Naive thymus-derived CD4-positive, alpha-beta T cell (primary cell): ENCODE measurements at regions not wholly inside any gene's neighbourhood (a gene's known extent, or its start where the extent isn't known, plus 50 kb on each side); places are given as distances from the start of the nearest gene placed in this dataset.

ENCODE experiments used
- ATAC-seq: fragments of 150-1000 bp; cut with Tn5 transposase; 2 replicates; pipeline ENCODE4 v1.10.0; 2021; ENCODE audit warnings: mild to moderate bottlenecking, moderate library complexity
- CTCF ChIA-PET: fragments of 350-600 bp; sonication (Branson Sonifier 250); formaldehyde crosslinking; loops from one replicate; lab custom pipeline; 2021; ENCODE audit warnings: antibody characterized with exemption; lab: Charles Lee
- POLR2A ChIA-PET: fragments of 350-600 bp; sonication (Branson Sonifier 250); formaldehyde crosslinking; loops from one replicate; lab custom pipeline; 2021; ENCODE audit warnings: antibody characterized with exemption, inconsistent platforms; lab: Charles Lee
- DNase-seq, 9 donors: peaks; one replicate each; pipeline versions ENCODE4 v3.0.0 to v3.0.0-alpha.2; 2020 to 2022; ENCODE audit warnings: mixed read lengths in 1 of 9
- H3K27ac ChIP-seq: one replicate; pipeline ENCODE4 v1.7.0; 2013; ENCODE audit warnings: mild to moderate bottlenecking, low read depth, low read length, moderate library complexity
- H3K27me3 ChIP-seq, 2 donors: one replicate each; pipeline ENCODE4 v1.7.0; 2013; ENCODE audit warnings: low read length in 2 of 2, mild to moderate bottlenecking in 2 of 2, moderate library complexity in 2 of 2; ENCODE audit not compliant: control insufficient read depth in 2 of 2, insufficient read depth in 2 of 2
- H3K36me3 ChIP-seq, 3 experiments: 1 replicate in 2 of 3; 2 replicates in 1 of 3; pipeline ENCODE4 v1.7.0; 2013; ENCODE audit warnings: low read length in 3 of 3, mild to moderate bottlenecking in 3 of 3, moderate library complexity in 1 of 3; ENCODE audit not compliant: insufficient read depth in 3 of 3, control insufficient read depth in 2 of 3
- H3K4me1 ChIP-seq, 2 donors: one replicate each; pipeline ENCODE4 v1.7.0; 2013; ENCODE audit warnings: low read length in 2 of 2, mild to moderate bottlenecking in 2 of 2, moderate library complexity in 1 of 2; ENCODE audit not compliant: control insufficient read depth in 2 of 2, insufficient read depth in 2 of 2
- H3K4me3 ChIP-seq: 2 replicates; pipeline ENCODE4 v1.7.0; 2013; ENCODE audit warnings: mild to moderate bottlenecking, low read length
- H3K9me3 ChIP-seq, 3 experiments: 1 replicate in 2 of 3; 2 replicates in 1 of 3; pipeline ENCODE4 v1.7.0; 2013; ENCODE audit warnings: low read length in 3 of 3; ENCODE audit not compliant: control insufficient read depth in 2 of 3
- H3K27ac Mint-ChIP-seq, 9 donors: one replicate each; pipeline ENCODE4 v1.8.0; 2020 to 2022; ENCODE audit warnings: mixed read lengths in 9 of 9, mild to moderate bottlenecking in 8 of 9, moderate library complexity in 5 of 9, inconsistent platforms in 2 of 9
- H3K27me3 Mint-ChIP-seq, 5 donors: one replicate each; pipeline ENCODE4 v1.8.0; 2021 to 2022; ENCODE audit warnings: mixed read lengths in 5 of 5, mild to moderate bottlenecking in 1 of 5
- H3K36me3 Mint-ChIP-seq, 5 donors: one replicate each; pipeline ENCODE4 v1.8.0; 2020 to 2022; ENCODE audit warnings: mixed read lengths in 5 of 5, mild to moderate bottlenecking in 3 of 5, inconsistent platforms in 1 of 5
- H3K4me1 Mint-ChIP-seq, 7 donors: one replicate each; pipeline ENCODE4 v1.8.0; 2020 to 2022; ENCODE audit warnings: mixed read lengths in 7 of 7, mild to moderate bottlenecking in 3 of 7, inconsistent platforms in 1 of 7
- H3K4me3 Mint-ChIP-seq, 10 donors: one replicate each; pipeline ENCODE4 v1.8.0; 2020 to 2022; ENCODE audit warnings: mild to moderate bottlenecking in 10 of 10, mixed read lengths in 10 of 10, moderate library complexity in 6 of 10, inconsistent platforms in 2 of 10
- H3K9me3 Mint-ChIP-seq, 11 donors: one replicate each; pipeline ENCODE4 v1.8.0; 2020 to 2022; ENCODE audit warnings: mixed read lengths in 11 of 11, mild to moderate bottlenecking in 4 of 11, inconsistent platforms in 1 of 11, moderate library complexity in 1 of 11
- intact Hi-C, 2 donors: fragments of 100-400 bp; cut with micrococcal nuclease; formaldehyde crosslinking; loops; one replicate each; pipeline ENCODE4 v1.15.1; 2023

GRCh38 chr3:102537123-102537522, 102.3 kb downstream of the ZPLD1 start:
- ChIA-PET CTCF (interaction anchor here (0.7 to 4.4 kb wide), 8 partner anchors 10 to 736 kb away, joined by 3 to 54 read pairs (median 5); partner anchors contain the start of gene NFKBIZ), POLR2A (interaction anchor here (0.6 to 1.5 kb wide), 3 partner anchors 308 to 734 kb away, joined by 3 to 4 read pairs (median 3); no protein-coding TSS in a partner anchor)
- no peaks in the 10 kb centered on the region for H3K4me1 ChIP-seq
- no peaks in the 10 kb centered on the region for H3K27me3 ChIP-seq
- Mint-ChIP-seq H3K4me1 (peaks cover 0 to 6% (median 5%) of the 10 kb centered on the region in 7 donors), H3K36me3 (no peaks in the 10 kb centered on the region), H3K27me3 (peaks cover 3 to 9% (median 8%) of the 10 kb centered on the region in 5 donors), H3K4me3 (no peak overlapping the region), H3K27ac (no peak overlapping the region), H3K9me3 (no peaks in the 10 kb centered on the region)
- ATAC-seq (no peak), DNase-seq (no peak)
- no peaks in the 10 kb centered on the region for H3K36me3 ChIP-seq
- no peak overlapping the region for H3K4me3 ChIP-seq
- no peaks in the 10 kb centered on the region for H3K9me3 ChIP-seq
- H3K27ac ChIP-seq = no peak overlapping the region
- intact Hi-C loops = loop anchor here in 1 of 2 donors (2.0 to 10.0 kb wide), 2 partner anchors 734 to 842 kb away; no protein-coding TSS in a partner anchor

- no peak for ATAC-seq
- POLR2A ChIA-PET = no interaction called here
- Histone ChIP-seq H3K4me3 (no peak overlapping the region), H3K9me3 (no peaks in the 10 kb centered on the region), H3K27me3 (no peaks in the 10 kb centered on the region), H3K36me3 (no peaks in the 10 kb centered on the region), H3K27ac (no peak overlapping the region), H3K4me1 (no peaks in the 10 kb centered on the region)
- no peak for DNase-seq
- Mint-ChIP-seq H3K4me3 (no peak overlapping the region), H3K27me3 (peaks cover 6 to 16% (median 11%) of the 10 kb centered on the region in 5 donors), H3K27ac (no peak overlapping the region), H3K4me1 (no peaks in the 10 kb centered on the region), H3K36me3 (no peaks in the 10 kb centered on the region), H3K9me3 (no peaks in the 10 kb centered on the region)
- CTCF ChIA-PET = no interaction called here
- intact Hi-C loops = no loop called here
Observed at GRCh38 chr3:102544741-102545140, 109.9 kb downstream of the ZPLD1 start.

- H3K27me3 ChIP-seq = no peaks in the 10 kb centered on the region
- H3K9me3 ChIP-seq = no peaks in the 10 kb centered on the region
- ChIA-PET POLR2A (no interaction called here), CTCF (no interaction called here)
- Mint-ChIP-seq H3K36me3 (no peaks in the 10 kb centered on the region), H3K4me3 (no peak overlapping the region), H3K9me3 (no peaks in the 10 kb centered on the region), H3K27ac (no peak overlapping the region), H3K4me1 (no peaks in the 10 kb centered on the region), H3K27me3 (peaks cover 5 to 16% (median 9%) of the 10 kb centered on the region in 5 donors)
- no peak overlapping the region for H3K27ac ChIP-seq
- H3K36me3 ChIP-seq = no peaks in the 10 kb centered on the region
- DNase-seq (no peak), ATAC-seq (no peak)
- intact Hi-C loops = no loop called here
- no peaks in the 10 kb centered on the region for H3K4me1 ChIP-seq
- H3K4me3 ChIP-seq = no peak overlapping the region
Observed at GRCh38 chr3:102545276-102545675, 110.5 kb downstream of the ZPLD1 start.

- ChIA-PET CTCF (no interaction called here), POLR2A (no interaction called here)
- H3K36me3 ChIP-seq = no peaks in the 10 kb centered on the region
- Mint-ChIP-seq H3K27ac (no peak overlapping the region), H3K27me3 (peaks cover 8 to 21% (median 16%) of the 10 kb centered on the region in 5 donors), H3K4me3 (no peak overlapping the region), H3K36me3 (no peaks in the 10 kb centered on the region), H3K9me3 (no peaks in the 10 kb centered on the region), H3K4me1 (no peaks in the 10 kb centered on the region)
- no peak for ATAC-seq
- DNase-seq = no peak
- no peak overlapping the region for H3K27ac ChIP-seq
- no peak overlapping the region for H3K4me3 ChIP-seq
- no peaks in the 10 kb centered on the region for H3K9me3 ChIP-seq
- H3K27me3 ChIP-seq = no peaks in the 10 kb centered on the region
- no peaks in the 10 kb centered on the region for H3K4me1 ChIP-seq
- intact Hi-C loops = no loop called here
Observed at GRCh38 chr3:102553876-102554275, 119.1 kb downstream of the ZPLD1 start.

- no peaks in the 10 kb centered on the region for H3K36me3 ChIP-seq
- Mint-ChIP-seq H3K4me3 (no peak overlapping the region), H3K27ac (no peak overlapping the region), H3K27me3 (peaks cover 0 to 30% (median 17%) of the 10 kb centered on the region in 5 donors), H3K36me3 (peaks cover 0 to 6% (median 1%) of the 10 kb centered on the region in 5 donors), H3K9me3 (peaks cover 0 to 13% (median 6%) of the 10 kb centered on the region in 11 donors), H3K4me1 (peaks cover 0 to 2% (median 0%) of the 10 kb centered on the region in 7 donors)
- H3K27ac ChIP-seq = no peak overlapping the region
- ChIA-PET CTCF (no interaction called here), POLR2A (no interaction called here)
- no peak overlapping the region for H3K4me3 ChIP-seq
- ATAC-seq (no peak), DNase-seq (no peak)
- no peaks in the 10 kb centered on the region for H3K9me3 ChIP-seq
- no peaks in the 10 kb centered on the region for H3K4me1 ChIP-seq
- no peaks in the 10 kb centered on the region for H3K27me3 ChIP-seq
- intact Hi-C loops = no loop called here
Observed at GRCh38 chr3:102570511-102570910, 135.7 kb downstream of the ZPLD1 start.

GRCh38 chr3:102571006-102571405, 136.2 kb downstream of the ZPLD1 start:
- Mint-ChIP-seq H3K36me3 (peaks cover 0 to 2% (median 0%) of the 10 kb centered on the region in 5 donors), H3K27ac (no peak overlapping the region)

GRCh38 chr3:102571720-102572384, 137.0 kb downstream of the ZPLD1 start:
- ChIA-PET POLR2A (no interaction called here), CTCF (no interaction called here)
- Mint-ChIP-seq H3K36me3 (no peaks in the 10 kb centered on the region), H3K27me3 (peaks cover 0 to 22% (median 4%) of the 10 kb centered on the region in 5 donors), H3K27ac (no peak overlapping the region), H3K4me3 (no peak overlapping the region), H3K9me3 (peaks cover 0 to 4% (median 0%) of the 10 kb centered on the region in 11 donors), H3K4me1 (peaks cover 0 to 2% (median 0%) of the 10 kb centered on the region in 7 donors)
- intact Hi-C loops = no loop called here
- no peaks in the 10 kb centered on the region for H3K4me1 ChIP-seq
- ATAC-seq = no peak
- H3K27ac ChIP-seq = no peak overlapping the region
- H3K27me3 ChIP-seq = no peaks in the 10 kb centered on the region
- DNase-seq = no peak
- H3K36me3 ChIP-seq = no peaks in the 10 kb centered on the region
- no peaks in the 10 kb centered on the region for H3K9me3 ChIP-seq
- no peak overlapping the region for H3K4me3 ChIP-seq

More at GRCh38 chr3:102571006-102571405, 136.2 kb downstream of the ZPLD1 start:
- peaks cover 0 to 25% (median 12%) of the 10 kb centered on the region in 5 donors for H3K27me3 Mint-ChIP-seq
- ChIA-PET POLR2A (no interaction called here), CTCF (no interaction called here)
- Histone ChIP-seq H3K36me3 (no peaks in the 10 kb centered on the region), H3K4me3 (no peak overlapping the region), H3K4me1 (no peaks in the 10 kb centered on the region), H3K27me3 (no peaks in the 10 kb centered on the region), H3K9me3 (no peaks in the 10 kb centered on the region), H3K27ac (no peak overlapping the region)
- H3K4me1 Mint-ChIP-seq = peaks cover 0 to 2% (median 0%) of the 10 kb centered on the region in 7 donors
- no peak for ATAC-seq
- no peak for DNase-seq
- peaks cover 0 to 8% (median 3%) of the 10 kb centered on the region in 11 donors for H3K9me3 Mint-ChIP-seq
- no peak overlapping the region for H3K4me3 Mint-ChIP-seq
- intact Hi-C loops = no loop called here
